Ascending aorta (tissue), 2 donors: ENCODE measurements at regions not wholly inside any gene's neighbourhood (a gene's known extent, or its start where the extent isn't known, plus 50 kb on each side); places are given as distances from the start of the nearest gene placed in this dataset.

Experiments used
- DNase-seq, 2 donors: peaks; one replicate each; pipeline ENCODE4 v3.0.0-alpha.2; 2019; ENCODE audit warnings: low spot score in 2 of 2
- H3K27ac ChIP-seq, 2 donors: fragments of 200-600 bp; sonication (generic); one replicate each; pipeline ENCODE4 v1.5.1; 2016 to 2017; ENCODE audit warnings: mild to moderate bottlenecking in 1 of 2
- H3K27me3 ChIP-seq: fragments of 200-600 bp; sonication (generic); one replicate; pipeline ENCODE4 v1.5.1; 2017
- H3K36me3 ChIP-seq, 2 donors: fragments of 200-600 bp; sonication (generic); one replicate each; pipeline ENCODE4 v1.5.1; 2016
- H3K4me1 ChIP-seq, 2 donors: fragments of 200-600 bp; sonication (generic); one replicate each; pipeline ENCODE4 v1.5.1; 2016 to 2017; ENCODE audit warnings: mild to moderate bottlenecking in 1 of 2
- H3K4me3 ChIP-seq, 2 donors: fragments of 200-600 bp; sonication (generic); one replicate each; pipeline ENCODE4 v1.5.1; 2016 to 2017; ENCODE audit warnings: mild to moderate bottlenecking in 1 of 2
- H3K9me3 ChIP-seq, 2 donors: fragments of 200-600 bp; sonication (generic); one replicate each; pipeline ENCODE4 v1.5.1; 2016
- intact Hi-C: fragments of 100-400 bp; cut with DNase I; formaldehyde crosslinking; loops from one replicate; pipeline ENCODE4 v1.15.1; 2023
- TF ChIP-seq, protein P1 (sequence below), 3 experiments: fragments of 200-600 bp in 2 of 3; fragments of 450-650 bp in 1 of 3; sonication (generic) in 2 of 3; IDR thresholded peaks; one replicate each; pipeline ENCODE4 v1.5.1; 2016 to 2019; ENCODE audit warnings: antibody characterized with exemption in 3 of 3, mild to moderate bottlenecking in 1 of 3, moderate library complexity in 1 of 3

DNA sequence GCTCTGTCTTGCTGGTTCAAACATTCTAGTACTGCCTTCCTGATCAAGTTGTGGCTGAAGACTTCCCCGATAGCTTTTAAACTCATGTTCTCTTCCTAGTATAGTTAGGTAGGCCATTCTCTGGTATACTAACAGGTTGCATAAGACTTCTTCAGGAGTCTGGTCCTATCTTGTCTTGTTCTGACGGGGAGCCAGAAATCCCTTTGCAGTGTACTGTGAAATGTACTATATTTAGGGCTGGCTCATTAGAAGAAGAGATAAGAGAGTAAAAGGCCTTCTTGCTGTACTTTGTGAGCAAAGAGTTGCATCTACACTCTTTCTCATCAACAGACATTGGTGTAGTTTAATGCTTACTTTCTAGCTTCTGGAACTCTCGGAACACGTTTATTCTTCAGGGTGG, 331.9 kb downstream of the NUP35 start:
- Histone ChIP-seq H3K4me1 (no peaks in the 10 kb centered on the region), H3K4me3 (no peak overlapping the region), H3K27ac (no peak overlapping the region), H3K36me3 (no peaks in the 10 kb centered on the region), H3K27me3 (no peaks in the 10 kb centered on the region), H3K9me3 (no peaks in the 10 kb centered on the region)
- no peak for DNase-seq
- TF ChIP-seq, protein P1, sequence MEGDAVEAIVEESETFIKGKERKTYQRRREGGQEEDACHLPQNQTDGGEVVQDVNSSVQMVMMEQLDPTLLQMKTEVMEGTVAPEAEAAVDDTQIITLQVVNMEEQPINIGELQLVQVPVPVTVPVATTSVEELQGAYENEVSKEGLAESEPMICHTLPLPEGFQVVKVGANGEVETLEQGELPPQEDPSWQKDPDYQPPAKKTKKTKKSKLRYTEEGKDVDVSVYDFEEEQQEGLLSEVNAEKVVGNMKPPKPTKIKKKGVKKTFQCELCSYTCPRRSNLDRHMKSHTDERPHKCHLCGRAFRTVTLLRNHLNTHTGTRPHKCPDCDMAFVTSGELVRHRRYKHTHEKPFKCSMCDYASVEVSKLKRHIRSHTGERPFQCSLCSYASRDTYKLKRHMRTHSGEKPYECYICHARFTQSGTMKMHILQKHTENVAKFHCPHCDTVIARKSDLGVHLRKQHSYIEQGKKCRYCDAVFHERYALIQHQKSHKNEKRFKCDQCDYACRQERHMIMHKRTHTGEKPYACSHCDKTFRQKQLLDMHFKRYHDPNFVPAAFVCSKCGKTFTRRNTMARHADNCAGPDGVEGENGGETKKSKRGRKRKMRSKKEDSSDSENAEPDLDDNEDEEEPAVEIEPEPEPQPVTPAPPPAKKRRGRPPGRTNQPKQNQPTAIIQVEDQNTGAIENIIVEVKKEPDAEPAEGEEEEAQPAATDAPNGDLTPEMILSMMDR (IDR thresholded peaks at IDR 0.05): no peak
- intact Hi-C loops: no loop called here

DNA sequence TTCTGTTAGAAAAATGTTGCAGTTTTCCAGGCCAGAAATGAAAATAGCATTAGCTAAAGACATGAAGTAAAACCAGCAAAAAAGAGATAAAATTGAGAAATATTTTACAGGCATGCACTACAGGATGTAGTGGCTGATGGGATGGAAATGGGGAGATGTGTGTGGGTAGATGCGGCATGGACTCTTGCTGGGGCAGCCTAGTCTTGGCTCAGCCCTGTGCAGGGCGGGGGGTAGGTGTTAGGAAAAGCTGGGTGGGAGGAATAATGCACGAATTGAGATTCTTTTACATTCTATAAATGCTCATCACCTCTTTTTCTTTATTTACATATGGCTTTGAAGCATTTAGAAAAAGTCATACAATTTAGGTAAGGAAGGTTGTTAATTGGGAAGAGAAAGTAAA, 334.2 kb downstream of the NUP35 start:
- no peaks in the 10 kb centered on the region for H3K9me3 ChIP-seq
- TF ChIP-seq, protein P1 (IDR thresholded peaks at IDR 0.05): no peak
- no peak overlapping the region for H3K27ac ChIP-seq
- no peaks in the 10 kb centered on the region for H3K4me1 ChIP-seq
- H3K27me3 ChIP-seq: no peaks in the 10 kb centered on the region
- intact Hi-C loops: no loop called here
- no peak for DNase-seq
- no peak overlapping the region for H3K4me3 ChIP-seq
- no peaks in the 10 kb centered on the region for H3K36me3 ChIP-seq

DNA sequence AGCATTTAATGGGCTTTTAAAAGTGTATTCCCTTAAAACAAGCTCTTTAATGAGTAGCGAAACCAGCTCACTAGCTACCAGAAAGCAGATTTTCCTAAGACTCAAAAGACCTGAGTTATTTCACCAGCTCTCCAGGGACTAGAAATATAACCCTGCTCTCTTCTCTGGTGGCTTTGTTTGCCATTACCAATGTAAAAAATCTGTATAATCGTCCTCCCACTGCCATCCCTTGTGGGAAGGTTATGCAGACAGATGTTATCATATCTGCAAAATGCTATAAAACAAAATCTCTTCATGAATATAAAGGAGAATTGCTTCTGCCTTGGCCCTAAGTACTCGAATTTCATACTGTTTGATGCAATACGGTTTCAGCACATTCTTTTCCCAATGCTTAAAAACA, 335.2 kb downstream of the NUP35 start:
- H3K4me1 ChIP-seq: no peaks in the 10 kb centered on the region
- H3K9me3 ChIP-seq: no peaks in the 10 kb centered on the region
- intact Hi-C loops: no loop called here
- no peaks in the 10 kb centered on the region for H3K36me3 ChIP-seq
- H3K27me3 ChIP-seq: no peaks in the 10 kb centered on the region
- no peak overlapping the region for H3K4me3 ChIP-seq
- TF ChIP-seq, protein P1 (IDR thresholded peaks at IDR 0.05): no peak
- no peak for DNase-seq
- no peak overlapping the region for H3K27ac ChIP-seq

DNA sequence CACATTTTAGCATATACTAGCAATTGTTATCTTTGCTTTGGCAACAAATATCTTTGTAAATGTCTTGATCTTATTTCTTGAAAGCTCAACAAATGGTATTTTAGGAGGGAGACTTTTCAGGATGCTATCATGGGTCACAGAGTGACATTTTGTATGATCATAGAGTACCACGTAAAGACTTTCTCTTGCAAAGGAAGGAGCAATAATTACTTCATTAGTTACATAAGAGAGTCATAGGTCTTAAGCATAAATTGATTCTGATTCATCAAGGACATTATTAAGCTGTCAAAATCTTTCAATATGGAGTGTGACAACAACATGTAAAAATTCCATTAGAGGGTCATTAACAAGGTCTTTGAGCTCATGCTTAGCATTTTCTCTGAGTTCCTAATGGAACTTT, 339.6 kb downstream of the NUP35 start:
- TF ChIP-seq, protein P1 (IDR thresholded peaks at IDR 0.05): no peak
- Histone ChIP-seq H3K27ac (no peak overlapping the region), H3K4me1 (no peaks in the 10 kb centered on the region), H3K36me3 (no peaks in the 10 kb centered on the region), H3K9me3 (no peaks in the 10 kb centered on the region), H3K4me3 (no peak overlapping the region), H3K27me3 (no peaks in the 10 kb centered on the region)
- no peak for DNase-seq
- intact Hi-C loops: no loop called here

DNA sequence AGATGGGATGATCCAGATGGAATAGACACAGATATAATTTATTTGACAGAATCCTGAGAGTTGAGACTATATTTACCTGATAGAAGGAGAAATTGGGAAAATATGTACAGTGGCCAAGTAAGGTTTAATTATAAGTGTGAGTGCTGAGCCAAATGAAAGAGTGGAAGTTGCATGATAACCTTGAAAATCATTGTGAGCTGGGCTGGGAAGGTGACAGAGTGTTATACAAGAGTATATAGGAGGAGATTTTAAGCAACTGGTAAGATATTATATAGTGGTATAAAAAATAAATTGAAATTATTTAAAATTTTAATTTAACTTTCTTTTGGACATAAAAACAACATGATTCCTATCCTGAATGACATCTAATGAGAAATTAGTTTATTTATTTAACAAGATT, 340.8 kb downstream of the NUP35 start:
- Histone ChIP-seq H3K4me1 (no peaks in the 10 kb centered on the region), H3K4me3 (no peak overlapping the region), H3K9me3 (no peaks in the 10 kb centered on the region), H3K27me3 (no peaks in the 10 kb centered on the region), H3K27ac (no peak overlapping the region), H3K36me3 (no peaks in the 10 kb centered on the region)
- intact Hi-C loops: no loop called here
- no peak for DNase-seq
- TF ChIP-seq, protein P1 (IDR thresholded peaks at IDR 0.05): no peak
